MCF 10A (cell line): ENCODE measurements at regions not wholly inside any gene's neighbourhood (a gene's known extent, or its start where the extent isn't known, plus 50 kb on each side); places are given as distances from the start of the nearest gene placed in this dataset.

ENCODE experiments used
- BruUV-seq: library from RNA; stranded (reverse); fragments of 400-500 nt; replicated peaks from 2 replicates; lab custom pipeline; 2021; lab: Mats Ljungman, UMichigan
- CTCF ChIA-PET: fragments of 300-600 bp; sonication (Branson Sonifier 250); formaldehyde crosslinking; extraction: SDS; loops from one replicate; lab custom pipeline; 2021; ENCODE audit warnings: antibody characterized with exemption, inconsistent platforms; lab: Yijun Ruan, JAX
- POLR2A ChIA-PET: fragments of 300-600, 350-650 bp; sonication (Branson Sonifier 250); formaldehyde crosslinking; extraction: SDS; loops from one replicate; lab custom pipeline; 2020; ENCODE audit warnings: antibody characterized with exemption, inconsistent platforms; lab: Yijun Ruan, JAX
- DNase-seq: peaks from one replicate; pipeline ENCODE4 v3.0.0-alpha.2; 2018; ENCODE audit not compliant: unreplicated experiment
- H3K27ac Mint-ChIP-seq: one replicate; pipeline ENCODE4 v1.8.0; 2022; ENCODE audit warnings: mild to moderate bottlenecking, low read depth, mixed read lengths; ENCODE audit not compliant: unreplicated experiment
- H3K27me3 Mint-ChIP-seq: one replicate; pipeline ENCODE4 v1.8.0; 2022; ENCODE audit warnings: mixed read lengths; ENCODE audit not compliant: insufficient read depth, unreplicated experiment
- H3K36me3 Mint-ChIP-seq: one replicate; pipeline ENCODE4 v1.8.0; 2022; ENCODE audit warnings: mild to moderate bottlenecking, moderate library complexity, mixed read lengths; ENCODE audit not compliant: insufficient read depth, unreplicated experiment
- H3K4me1 Mint-ChIP-seq: one replicate; pipeline ENCODE4 v1.8.0; 2022; ENCODE audit warnings: mixed read lengths; ENCODE audit not compliant: insufficient read depth, unreplicated experiment
- H3K4me3 Mint-ChIP-seq: one replicate; pipeline ENCODE4 v1.8.0; 2022; ENCODE audit warnings: mild to moderate bottlenecking, moderate library complexity, mixed read lengths; ENCODE audit not compliant: unreplicated experiment
- H3K9me3 Mint-ChIP-seq: one replicate; pipeline ENCODE4 v1.8.0; 2022; ENCODE audit warnings: mixed read lengths; ENCODE audit not compliant: unreplicated experiment
- CTCF ChIP-seq: fragments of 200-600 bp; IDR thresholded peaks from one replicate; pipeline ENCODE4 v1.8.0; 2022; ENCODE audit warnings: antibody characterized with exemption, mild to moderate bottlenecking; ENCODE audit not compliant: unreplicated experiment
- intact Hi-C: fragments of 100-400 bp; cut with micrococcal nuclease; formaldehyde crosslinking; loops from 2 replicates; pipeline ENCODE4 v1.14.1; 2022

- ChIA-PET CTCF (no interaction called here), POLR2A (no interaction called here)
- no peaks in the 10 kb centered on the region for H3K36me3 Mint-ChIP-seq
- H3K27ac Mint-ChIP-seq: no peak overlapping the region
- H3K4me1 Mint-ChIP-seq: peaks cover 8% of the 10 kb centered on the region
- TF ChIP-seq CTCF: no peak
- intact Hi-C loops: no loop called here
- no TSS peak for BruUV-seq
- no peaks in the 10 kb centered on the region for H3K27me3 Mint-ChIP-seq
- no peak overlapping the region for H3K4me3 Mint-ChIP-seq
- no peak for DNase-seq
- H3K9me3 Mint-ChIP-seq: no peaks in the 10 kb centered on the region
Measured at GRCh38 chr7:11934796-11935195, 102.8 kb upstream of the THSD7A start.

DNA sequence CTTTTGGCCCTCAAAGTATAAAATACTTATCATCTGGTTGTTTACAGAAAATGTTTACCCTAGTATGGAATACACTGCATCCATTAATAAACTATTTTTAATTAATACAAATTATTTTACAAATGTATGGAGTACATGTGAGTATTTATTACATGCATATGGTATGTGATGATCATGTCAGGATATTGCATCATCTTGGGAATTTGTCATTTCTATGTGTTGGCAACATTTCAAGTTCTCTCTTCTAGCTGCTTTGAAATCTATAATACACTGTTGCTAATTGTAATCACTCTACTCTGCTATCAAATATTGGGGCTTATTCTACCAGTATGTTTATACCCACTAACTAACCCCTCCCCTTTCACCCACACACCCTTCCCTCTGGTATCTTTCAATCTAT, 103.9 kb upstream of the THSD7A start:
- POLR2A ChIA-PET: no interaction called here
- TF ChIP-seq CTCF: no peak
- Mint-ChIP-seq H3K4me3 (no peak overlapping the region), H3K27me3 (no peaks in the 10 kb centered on the region), H3K9me3 (no peaks in the 10 kb centered on the region), H3K36me3 (no peaks in the 10 kb centered on the region), H3K27ac (no peak overlapping the region), H3K4me1 (peaks cover 8% of the 10 kb centered on the region)
- peak; percentile 26 for DNase-seq
- CTCF ChIA-PET: interaction anchor here (0.6 kb wide), 2 partner anchors 275 to 1180 kb away, joined by 3 read pairs; no protein-coding TSS in a partner anchor
- intact Hi-C loops: no loop called here
- BruUV-seq: no TSS peak

- intact Hi-C loops: no loop called here
- H3K4me3 Mint-ChIP-seq: no peak overlapping the region
- DNase-seq: no peak
- CTCF ChIA-PET: interaction anchor here (0.6 kb wide), 1 partner anchor 111 kb away, joined by 4 read pairs; no protein-coding TSS in a partner anchor
- no peak overlapping the region for H3K27ac Mint-ChIP-seq
- no peaks in the 10 kb centered on the region for H3K4me1 Mint-ChIP-seq
- POLR2A ChIA-PET: no interaction called here
- H3K36me3 Mint-ChIP-seq: no peaks in the 10 kb centered on the region
- BruUV-seq: no TSS peak
- H3K9me3 Mint-ChIP-seq: peaks cover 5% of the 10 kb centered on the region
- TF ChIP-seq CTCF: no peak
- no peaks in the 10 kb centered on the region for H3K27me3 Mint-ChIP-seq
Measured at GRCh38 chr7:11946794-11947193, 114.8 kb upstream of the THSD7A start.

DNA sequence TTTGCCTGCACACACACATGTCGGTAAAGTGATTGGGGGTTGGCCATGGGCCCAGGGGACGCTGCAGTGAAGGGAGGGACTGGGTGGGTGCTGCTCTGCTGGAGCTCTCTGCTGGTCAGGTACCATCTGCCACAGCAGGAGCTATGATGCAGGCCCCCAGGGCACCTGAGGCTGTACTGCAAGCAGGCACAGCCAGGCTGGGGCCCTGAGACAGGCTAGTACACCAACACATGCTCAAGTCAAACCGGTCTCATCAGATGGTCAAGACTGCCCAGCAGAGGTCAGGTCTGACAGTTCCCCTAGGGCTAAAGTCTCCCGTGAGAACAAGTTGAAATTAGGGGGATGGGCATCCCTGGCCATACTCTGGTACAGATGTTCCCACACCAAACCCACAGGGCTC, 118.3 kb upstream of the THSD7A start:
- BruUV-seq: no TSS peak
- no peaks in the 10 kb centered on the region for H3K4me1 Mint-ChIP-seq
- no peaks in the 10 kb centered on the region for H3K9me3 Mint-ChIP-seq
- ChIA-PET POLR2A (no interaction called here), CTCF (no interaction called here)
- no peaks in the 10 kb centered on the region for H3K27me3 Mint-ChIP-seq
- no peaks in the 10 kb centered on the region for H3K36me3 Mint-ChIP-seq
- intact Hi-C loops: no loop called here
- H3K4me3 Mint-ChIP-seq: no peak overlapping the region
- peak overlapping the region; percentile 35 for H3K27ac Mint-ChIP-seq
- no peak for TF ChIP-seq CTCF
- no peak for DNase-seq
